Pancreas (tissue), 10 donors: ENCODE measurements at regions not wholly inside any gene's neighbourhood (a gene's known extent, or its start where the extent isn't known, plus 50 kb on each side); places are given as distances from the start of the nearest gene placed in this dataset.
"Not testable (repeated sequence)": the region's sequence is repeated elsewhere in the genome, so short reads cannot be mapped to it uniquely, and the experiment has no call there.

Experiments
- ATAC-seq, 4 donors: fragments of 200-7000 bp; cut with Tn5 transposase; one replicate each; pipeline versions ENCODE4 v1.8.0 to v1.9.1; 2020; ENCODE audit warnings: mild to moderate bottlenecking in 4 of 4, moderate library complexity in 4 of 4
- DNase-seq, 6 donors: peaks; one replicate each; pipeline ENCODE4 v3.0.0-alpha.2; 2020
- FAIRE-seq: peaks from 2 replicates; lab custom pipeline; 2012; peaks lifted over from hg19 to GRCh38; lab: Jason Lieb, UNC
- H3K27ac ChIP-seq, 4 donors: fragments of 200-600 bp; sonication (generic); 1 replicate in 3 of 4; 2 replicates in 1 of 4; pipeline versions ENCODE4 v1.5.0 to v1.8.0; 2020
- H3K27me3 ChIP-seq, 4 donors: fragments of 200-600 bp; one replicate each; pipeline ENCODE4 v1.8.0; 2021
- H3K36me3 ChIP-seq, 3 donors: fragments of 200-600 bp; sonication (generic) in 1 of 3; one replicate each; pipeline versions ENCODE4 v1.5.0 to v1.8.0; 2020 to 2021
- H3K4me1 ChIP-seq, 3 donors: fragments of 200-600 bp; one replicate each; pipeline ENCODE4 v1.8.0; 2021
- H3K4me3 ChIP-seq, 4 donors: fragments of 200-600 bp; sonication (generic) in 2 of 4; one replicate each; pipeline versions ENCODE4 v1.5.0 to v1.8.0; 2020 to 2021
- H3K9me3 ChIP-seq, 4 donors: fragments of 200-600 bp; one replicate each; pipeline ENCODE4 v1.8.0; 2021
- CTCF ChIP-seq, 4 donors: fragments of 200-600 bp; sonication (generic) in 3 of 4; IDR thresholded peaks; one replicate each; pipeline versions ENCODE4 v1.5.0 to v1.8.0; 2021; ENCODE audit warnings: antibody characterized with exemption in 4 of 4
- WGBS, 2 donors: extraction: QIAGEN DNeasy Blood & Tissue Kit; methylation state at CpG; one replicate each; pipeline ENCODE4 v1.1.7; 2013; 5-methylcytosine and 5-hydroxymethylcytosine counted together
- intact Hi-C, 3 donors: fragments of 100-400 bp; cut with DNase I; formaldehyde crosslinking; loops; one replicate each; pipeline versions ENCODE4 v1.11.1 to v1.14.2; 2022
- donor health status: healthy with polysubstance abuse.
- donor health status: DM: no; HTN: no; CAD: no; lungs with moderate emphysema.
- donor health status: DM: no; HTN: no; CAD: no.
- donor health status: control.
- donor health status: control.
- donor health status: Bipolar disorder and iron deficiency.
- donor health status: DM: yes; HTN: yes; CAD: no.
- donor health status: DM: no; HTN: no; CAD: no.
- donor health status: DM: no; HTN: no; CAD: no.
- donor health status: DM: yes; HTN: yes; CAD: no.

GRCh38 chr11:19419808-19420207, 179.1 kb upstream of the E2F8 start:
- ATAC-seq = no peak
- DNase-seq = no peak
- Histone ChIP-seq H3K9me3 (no peaks in the 10 kb centered on the region), H3K36me3 (no peaks in the 10 kb centered on the region), H3K27me3 (no peaks in the 10 kb centered on the region), H3K4me3 (no peak overlapping the region), H3K27ac (no peak overlapping the region), H3K4me1 (no peaks in the 10 kb centered on the region)
- intact Hi-C loops = no loop called here
- WGBS, 2 donors = 84 to 87% methylated on average over 7 of the region's 7 CpGs
- no peak for TF ChIP-seq CTCF (IDR thresholded peaks at IDR 0.05)
- FAIRE-seq = no peak

- ATAC-seq = no peak
- H3K27ac ChIP-seq = no peak overlapping the region
- no peak for TF ChIP-seq CTCF (IDR thresholded peaks at IDR 0.05)
Observed at GRCh38 chr11:19419021-19419750, 178.4 kb upstream of the E2F8 start.

GRCh38 chr11:19418221-19418620, 177.5 kb upstream of the E2F8 start:
- Histone ChIP-seq H3K9me3 (no peaks in the 10 kb centered on the region), H3K27ac (no peak overlapping the region), H3K27me3 (no peaks in the 10 kb centered on the region), H3K4me3 (no peak overlapping the region), H3K4me1 (no peaks in the 10 kb centered on the region), H3K36me3 (no peaks in the 10 kb centered on the region)
- intact Hi-C loops = no loop called here
- no peak for FAIRE-seq
- ATAC-seq = no peak
- DNase-seq = no peak
- 80 to 87% methylated on average over 2 of the region's 2 CpGs for WGBS, 2 donors
- no peak for TF ChIP-seq CTCF (IDR thresholded peaks at IDR 0.05)

More at GRCh38 chr11:19419021-19419750, 178.4 kb upstream of the E2F8 start:
- Histone ChIP-seq H3K4me1 (no peaks in the 10 kb centered on the region), H3K36me3 (no peaks in the 10 kb centered on the region), H3K9me3 (no peaks in the 10 kb centered on the region), H3K4me3 (no peak overlapping the region), H3K27me3 (no peaks in the 10 kb centered on the region)
- FAIRE-seq (no peak), DNase-seq (no peak)
- WGBS, 2 donors = 43 to 53% methylated on average over 8 of the region's 8 CpGs
- intact Hi-C loops = no loop called here

- H3K36me3 ChIP-seq, intact Hi-C loops, H3K4me1 ChIP-seq, FAIRE-seq, H3K4me3 ChIP-seq, H3K27me3 ChIP-seq, H3K9me3 ChIP-seq, H3K27ac ChIP-seq, DNase-seq, ATAC-seq: not testable (repeated sequence)
- WGBS, 2 donors = 19 to 33% methylated on average over 3 of the region's 3 CpGs
Observed at GRCh38 chr11:19412070-19412469, 171.3 kb upstream of the E2F8 start.

- Histone ChIP-seq H3K4me3 (no peak overlapping the region), H3K36me3 (no peaks in the 10 kb centered on the region), H3K27me3 (no peaks in the 10 kb centered on the region), H3K9me3 (no peaks in the 10 kb centered on the region), H3K4me1 (no peaks in the 10 kb centered on the region), H3K27ac (no peak overlapping the region)
- no peak for TF ChIP-seq CTCF (IDR thresholded peaks at IDR 0.05)
- intact Hi-C loops = no loop called here
- 84 to 94% methylated on average over 3 of the region's 3 CpGs for WGBS, 2 donors
- no peak for DNase-seq
- ATAC-seq = no peak
- no peak for FAIRE-seq
Observed at GRCh38 chr11:19410032-19410431, 169.3 kb upstream of the E2F8 start.
